Chondrocyte (in vitro differentiated cells): ENCODE measurements at regions not wholly inside any gene's neighbourhood (a gene's known extent, or its start where the extent isn't known, plus 50 kb on each side); places are given as distances from the start of the nearest gene placed in this dataset.

ENCODE experiments used
- DNase-seq: peaks from one replicate; pipeline ENCODE4 v3.0.0; 2021; ENCODE audit warnings: mixed read lengths, low spot score
- H3K27ac Mint-ChIP-seq: one replicate; pipeline ENCODE4 v1.8.0; 2021; ENCODE audit warnings: mild to moderate bottlenecking, moderate library complexity, mixed read lengths; ENCODE audit not compliant: unreplicated experiment
- H3K27me3 Mint-ChIP-seq: 2 replicates; pipeline ENCODE4 v1.8.0; 2021; ENCODE audit warnings: low read depth, mixed read lengths
- H3K36me3 Mint-ChIP-seq: 2 replicates; pipeline ENCODE4 v1.8.0; 2021; ENCODE audit warnings: low read depth, mixed read lengths
- H3K4me1 Mint-ChIP-seq: 2 replicates; pipeline ENCODE4 v1.8.0; 2021; ENCODE audit warnings: low read depth, mild to moderate bottlenecking, mixed read lengths
- H3K4me3 Mint-ChIP-seq: one replicate; pipeline ENCODE4 v1.8.0; 2021; ENCODE audit warnings: mild to moderate bottlenecking, moderate library complexity, mixed read lengths; ENCODE audit not compliant: unreplicated experiment
- H3K9me3 Mint-ChIP-seq: 2 replicates; pipeline ENCODE4 v1.8.0; 2021; ENCODE audit warnings: low read depth, mixed read lengths
- TF ChIP-seq, protein P1 (sequence below): fragments of 200-600 bp; sonication (generic); IDR thresholded peaks from 2 replicates; pipeline ENCODE4 v1.5.0; 2021; ENCODE audit warnings: antibody characterized with exemption, mild to moderate bottlenecking, moderate library complexity

DNA sequence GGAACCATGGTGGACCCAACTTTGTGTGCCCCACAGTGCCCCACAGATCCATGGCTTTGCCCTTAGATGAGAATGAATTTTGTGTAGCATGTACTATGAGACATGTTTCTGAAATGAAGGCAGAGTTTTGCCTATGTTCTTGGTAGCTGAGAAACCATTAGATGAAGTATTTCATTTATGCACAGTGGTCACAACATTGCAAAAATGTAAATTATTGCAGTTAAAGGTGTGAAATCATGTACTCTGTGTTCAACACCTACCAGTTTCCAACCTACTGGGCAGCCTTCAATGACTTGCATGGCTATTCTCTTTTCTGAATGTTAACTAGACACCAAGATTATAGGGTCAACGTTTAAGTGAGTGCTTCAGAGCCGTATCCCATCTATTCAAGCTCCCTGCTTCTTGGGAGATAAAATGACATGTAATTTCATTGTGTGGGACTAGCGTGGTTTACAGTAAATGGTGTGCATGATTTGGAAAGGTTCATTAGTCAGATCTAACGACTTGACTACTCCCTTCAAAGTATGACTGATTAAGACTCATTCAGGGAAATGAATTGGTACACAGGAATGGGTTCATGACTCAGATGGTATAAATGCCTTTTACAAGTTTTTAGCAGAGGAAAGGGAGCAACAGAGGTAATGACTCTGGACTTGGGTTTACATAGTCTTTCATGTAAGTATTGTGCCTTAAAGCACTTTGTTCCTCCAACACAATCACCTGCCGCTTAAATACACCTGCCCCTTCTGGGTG, 106.1 kb upstream of the AKIRIN2 start:
- Mint-ChIP-seq H3K4me3 (no peak overlapping the region), H3K4me1 (no peaks in the 10 kb centered on the region), H3K9me3 (no peaks in the 10 kb centered on the region), H3K36me3 (no peaks in the 10 kb centered on the region), H3K27ac (no peak overlapping the region), H3K27me3 (peaks cover 42% of the 10 kb centered on the region)
- TF ChIP-seq, protein P1, sequence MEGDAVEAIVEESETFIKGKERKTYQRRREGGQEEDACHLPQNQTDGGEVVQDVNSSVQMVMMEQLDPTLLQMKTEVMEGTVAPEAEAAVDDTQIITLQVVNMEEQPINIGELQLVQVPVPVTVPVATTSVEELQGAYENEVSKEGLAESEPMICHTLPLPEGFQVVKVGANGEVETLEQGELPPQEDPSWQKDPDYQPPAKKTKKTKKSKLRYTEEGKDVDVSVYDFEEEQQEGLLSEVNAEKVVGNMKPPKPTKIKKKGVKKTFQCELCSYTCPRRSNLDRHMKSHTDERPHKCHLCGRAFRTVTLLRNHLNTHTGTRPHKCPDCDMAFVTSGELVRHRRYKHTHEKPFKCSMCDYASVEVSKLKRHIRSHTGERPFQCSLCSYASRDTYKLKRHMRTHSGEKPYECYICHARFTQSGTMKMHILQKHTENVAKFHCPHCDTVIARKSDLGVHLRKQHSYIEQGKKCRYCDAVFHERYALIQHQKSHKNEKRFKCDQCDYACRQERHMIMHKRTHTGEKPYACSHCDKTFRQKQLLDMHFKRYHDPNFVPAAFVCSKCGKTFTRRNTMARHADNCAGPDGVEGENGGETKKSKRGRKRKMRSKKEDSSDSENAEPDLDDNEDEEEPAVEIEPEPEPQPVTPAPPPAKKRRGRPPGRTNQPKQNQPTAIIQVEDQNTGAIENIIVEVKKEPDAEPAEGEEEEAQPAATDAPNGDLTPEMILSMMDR: no peak
- DNase-seq: no peak

- peaks cover 37% of the 10 kb centered on the region for H3K27me3 Mint-ChIP-seq
- no peaks in the 10 kb centered on the region for H3K36me3 Mint-ChIP-seq
- H3K4me3 Mint-ChIP-seq: no peak overlapping the region
- no peaks in the 10 kb centered on the region for H3K9me3 Mint-ChIP-seq
- H3K4me1 Mint-ChIP-seq: no peaks in the 10 kb centered on the region
- H3K27ac Mint-ChIP-seq: no peak overlapping the region
- no peak for DNase-seq
- TF ChIP-seq, protein P1: no peak
Measured at GRCh38 chr6:87807475-87807874, 105.4 kb upstream of the AKIRIN2 start.

DNA sequence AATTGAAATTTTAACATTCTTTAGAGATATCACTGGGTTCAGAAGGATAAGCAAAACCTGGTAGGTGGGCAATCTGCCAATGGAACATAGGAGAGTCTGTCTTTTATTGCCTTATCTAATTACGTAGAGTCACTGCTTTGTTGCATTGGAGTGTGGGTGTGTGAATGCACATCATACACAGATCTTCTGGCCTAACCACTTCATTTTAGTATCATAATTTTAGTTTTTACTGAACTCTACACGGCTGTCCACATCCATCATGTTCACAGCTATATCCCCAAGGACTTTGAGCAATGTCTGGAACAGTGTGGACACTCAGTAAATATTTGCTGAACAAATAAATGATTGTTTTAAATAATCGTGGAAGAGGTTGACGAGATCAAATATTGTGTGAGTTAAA, 104.6 kb upstream of the AKIRIN2 start:
- H3K36me3 Mint-ChIP-seq: no peaks in the 10 kb centered on the region
- peaks cover 34% of the 10 kb centered on the region for H3K27me3 Mint-ChIP-seq
- no peak for DNase-seq
- TF ChIP-seq, protein P1: no peak
- H3K4me3 Mint-ChIP-seq: no peak overlapping the region
- H3K4me1 Mint-ChIP-seq: no peaks in the 10 kb centered on the region
- H3K9me3 Mint-ChIP-seq: no peaks in the 10 kb centered on the region
- H3K27ac Mint-ChIP-seq: no peak overlapping the region

- H3K27me3 Mint-ChIP-seq: peaks cover 33% of the 10 kb centered on the region
- no peak overlapping the region for H3K4me3 Mint-ChIP-seq
- H3K36me3 Mint-ChIP-seq: no peaks in the 10 kb centered on the region
- TF ChIP-seq, protein P1: no peak
- no peak overlapping the region for H3K27ac Mint-ChIP-seq
- no peaks in the 10 kb centered on the region for H3K9me3 Mint-ChIP-seq
- no peaks in the 10 kb centered on the region for H3K4me1 Mint-ChIP-seq
- DNase-seq: no peak
Measured at GRCh38 chr6:87806099-87806498, 104.1 kb upstream of the AKIRIN2 start.

DNA sequence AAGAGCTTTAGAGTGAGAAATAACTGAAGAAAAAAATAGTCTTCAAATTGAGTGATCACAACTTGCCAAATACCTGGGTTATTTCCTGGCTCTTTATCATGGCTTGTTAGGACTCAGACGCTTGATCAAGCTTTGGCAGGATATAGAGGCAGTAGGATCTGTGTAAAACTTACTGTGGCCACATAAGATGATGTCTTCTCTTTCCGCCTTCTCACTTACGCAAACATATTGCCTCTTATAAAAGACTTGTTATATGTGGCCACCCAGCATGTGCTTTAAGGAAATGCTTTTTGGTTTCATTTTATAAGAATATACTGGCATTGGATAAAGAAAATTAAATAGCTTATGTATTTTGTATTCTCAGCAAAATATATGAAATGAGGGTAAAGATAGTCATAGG, 101.8 kb upstream of the AKIRIN2 start:
- DNase-seq: no peak
- Mint-ChIP-seq H3K27ac (no peak overlapping the region), H3K4me3 (no peak overlapping the region), H3K9me3 (no peaks in the 10 kb centered on the region), H3K27me3 (peaks cover 36% of the 10 kb centered on the region), H3K36me3 (no peaks in the 10 kb centered on the region), H3K4me1 (no peaks in the 10 kb centered on the region)
- TF ChIP-seq, protein P1: no peak
